Amniotic epithelial cell (primary cell): ENCODE measurements at regions not wholly inside any gene's neighbourhood (a gene's known extent, or its start where the extent isn't known, plus 50 kb on each side); places are given as distances from the start of the nearest gene placed in this dataset.

Experiments used
- DNase-seq: peaks from one replicate; pipeline ENCODE4 v3.0.0-alpha.2; 2010; ENCODE audit warnings: low read depth

- peak; percentile 58 for DNase-seq
Measured at GRCh38 chr6:92715991-92716390, 703.4 kb downstream of the EPHA7 start.

- DNase-seq, result no peak
Measured at GRCh38 chr6:92714346-92714745, 705.0 kb downstream of the EPHA7 start.

- DNase-seq, result no peak
Measured at GRCh38 chr6:92710048-92710447, 709.3 kb downstream of the EPHA7 start.

- no peak for DNase-seq
Measured at GRCh38 chr6:92708945-92709344, 710.4 kb downstream of the EPHA7 start.

- DNase-seq, result no peak
Measured at GRCh38 chr6:92708270-92708669, 711.1 kb downstream of the EPHA7 start.

GRCh38 chr6:92706976-92707375 lies 712.4 kb downstream of the EPHA7 start:
- no peak for DNase-seq

- DNase-seq, result no peak
Measured at GRCh38 chr6:92701425-92702096, 717.8 kb downstream of the EPHA7 start.

- DNase-seq, result no peak
Measured at GRCh38 chr6:92700411-92700810, 718.9 kb downstream of the EPHA7 start.

GRCh38 chr6:92690997-92691599 lies 728.3 kb downstream of the EPHA7 start:
- peak; percentile 87 for DNase-seq

- peak; percentile 6 for DNase-seq
Measured at GRCh38 chr6:92688342-92688741, 731.0 kb downstream of the EPHA7 start.

GRCh38 chr6:92687278-92687677 lies 732.1 kb downstream of the EPHA7 start:
- no peak for DNase-seq

- peak; percentile 51 for DNase-seq
Measured at GRCh38 chr6:92684386-92684785, 735.0 kb downstream of the EPHA7 start.

- DNase-seq, result no peak
Measured at GRCh38 chr6:92683748-92684147, 735.6 kb downstream of the EPHA7 start.

- no peak for DNase-seq
Measured at GRCh38 chr6:92682516-92683398, 736.6 kb downstream of the EPHA7 start.

GRCh38 chr6:92681401-92681800 lies 738.0 kb downstream of the EPHA7 start:
- DNase-seq, result no peak

- DNase-seq, result peak; percentile 24
Measured at GRCh38 chr6:92671462-92671861, 747.9 kb downstream of the EPHA7 start.

GRCh38 chr6:92667843-92668242 lies 751.5 kb downstream of the EPHA7 start:
- DNase-seq, result peak; percentile 32

- no peak for DNase-seq
Measured at GRCh38 chr6:92648364-92649086, 770.8 kb downstream of the EPHA7 start.

- DNase-seq, result peak; percentile 88
Measured at GRCh38 chr6:92647630-92648029, 771.7 kb downstream of the EPHA7 start.

GRCh38 chr6:92644104-92644791 lies 775.1 kb downstream of the EPHA7 start:
- peak; percentile 14 for DNase-seq

- DNase-seq, result no peak
Measured at GRCh38 chr6:92635553-92636153, 783.7 kb downstream of the EPHA7 start.
